Panc1 (cell line): ENCODE measurements at regions not wholly inside any gene's neighbourhood (a gene's known extent, or its start where the extent isn't known, plus 50 kb on each side); places are given as distances from the start of the nearest gene placed in this dataset.

Source experiments
- CTCF ChIP-seq: fragments of 450-650 bp; IDR thresholded peaks from 2 replicates; pipeline ENCODE4 v1.5.1; 2017; ENCODE audit warnings: mild to moderate bottlenecking
- POLR2AphosphoS5 ChIP-seq: IDR thresholded peaks from 2 replicates; pipeline ENCODE4 v1.6.1; 2012; ENCODE audit warnings: mild to moderate bottlenecking, low read depth, low read length, moderate library complexity
- REST ChIP-seq, 2 experiments: IDR thresholded peaks; 2 replicates each; pipeline ENCODE4 v1.6.1; 2011 to 2012; ENCODE audit warnings: low read depth in 2 of 2, control low read depth in 1 of 2, low read length in 1 of 2, mild to moderate bottlenecking in 1 of 2, moderate library complexity in 1 of 2; ENCODE audit not compliant: insufficient read depth in 1 of 2
- SIN3A ChIP-seq: IDR thresholded peaks from 2 replicates; pipeline ENCODE4 v1.6.1; 2012; ENCODE audit warnings: low read depth, mild to moderate bottlenecking, low read length, moderate library complexity, borderline replicate concordance; ENCODE audit not compliant: insufficient read depth
- TCF7L2 ChIP-seq: IDR thresholded peaks from 2 replicates; pipeline ENCODE4 v1.6.1; 2011; ENCODE audit warnings: mild to moderate bottlenecking, low read depth, low read length, inconsistent platforms

- TF ChIP-seq CTCF (no peak), REST (IDR thresholded peaks at IDR 0.05; ENCODE audit: insufficient read depth in 1 of 2, low read depth in 2 of 2, low read length in 1 of 2) (no peak), TCF7L2 (no peak), SIN3A (no peak), POLR2AphosphoS5 (no peak)
Observed at GRCh38 chr3:159005137-159005536, 203.3 kb downstream of the MFSD1 start.
